ENCODE measurements at regions not wholly inside any gene's neighbourhood (a gene's known extent, or its start where the extent isn't known, plus 50 kb on each side); places are given as distances from the start of the nearest gene placed in this dataset.

DNA sequence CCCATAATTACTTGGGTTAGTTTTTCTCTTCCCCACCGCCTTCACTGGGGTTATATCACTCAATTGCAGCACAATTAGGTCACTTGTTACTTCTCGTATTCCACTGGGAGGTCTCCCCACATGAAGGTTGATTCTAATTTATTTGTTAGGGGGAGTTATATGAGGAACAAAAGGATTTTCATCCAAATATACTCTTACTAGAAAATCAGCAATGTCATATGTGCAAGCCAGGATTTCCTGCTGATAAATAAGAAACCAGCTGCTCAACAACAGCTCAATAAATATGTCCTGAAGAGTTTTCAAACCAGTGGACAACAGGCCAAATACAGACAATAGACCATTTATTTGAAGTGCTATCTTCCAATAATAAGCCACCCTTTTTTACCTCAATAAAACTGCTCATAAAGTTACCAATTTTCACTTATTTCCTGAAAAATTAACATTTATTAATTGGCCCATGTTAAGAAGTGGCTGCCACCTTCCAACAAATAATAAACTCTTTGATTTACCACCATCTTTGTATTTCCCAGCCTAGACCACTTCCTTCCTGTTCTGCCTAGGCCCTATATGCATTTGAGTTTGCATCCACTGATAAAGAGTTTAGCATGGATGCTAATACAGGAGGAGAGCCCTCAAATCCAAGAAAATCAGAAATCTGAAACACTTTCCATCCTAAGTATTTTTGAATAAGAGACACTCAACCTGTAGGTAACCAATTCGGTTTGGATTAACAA lies 184.4 kb upstream of the SLC39A10 start:
- TF ChIP-seq YY1 (IDR thresholded peaks at IDR 0.05; ENCODE audit: low read depth) (no peak), EP300 (IDR thresholded peaks at IDR 0.05; ENCODE audit: borderline replicate concordance) (no peak)
